ENCODE measurements at regions not wholly inside any gene's neighbourhood (a gene's known extent, or its start where the extent isn't known, plus 50 kb on each side); places are given as distances from the start of the nearest gene placed in this dataset.

GRCh38 chr13:109394311-109394988 is 391.9 kb downstream of the IRS2 start:
- intact Hi-C loops (cut with micrococcal nuclease), result no loop called here
- no peak for DNase-seq (ENCODE audit: low read depth, low spot score)
- H3K36me3 ChIP-seq (ENCODE audit: control insufficient read depth in 1 of 2, insufficient read depth in 2 of 2, low read length in 2 of 2), result no peaks in the 10 kb centered on the region
- H3K4me3 ChIP-seq (replicated peaks in 1 of 2; ENCODE audit: low read depth in 1 of 2, low read length in 2 of 2), result no peak overlapping the region
- H3K79me2 ChIP-seq (ENCODE audit: insufficient read depth, low read length), result no peaks in the 10 kb centered on the region
- TF ChIP-seq SP1 (IDR thresholded peaks at IDR 0.05; ENCODE audit: low read depth) (no peak), CBX3 (IDR thresholded peaks at IDR 0.05; ENCODE audit: low read depth) (no peak), ATF3 (IDR thresholded peaks at IDR 0.05) (no peak), EZH2phosphoT487 (IDR thresholded peaks at IDR 0.05; ENCODE audit: borderline replicate concordance) (no peak), ELF1 (IDR thresholded peaks at IDR 0.05; ENCODE audit: borderline replicate concordance, low read depth) (no peak), REST (IDR thresholded peaks at IDR 0.05; ENCODE audit: low read depth) (no peak), YY1 (IDR thresholded peaks at IDR 0.05; ENCODE audit: extremely low read depth, insufficient replicate concordance, low read depth, low read length) (no peak)
- H4K20me1 ChIP-seq (ENCODE audit: insufficient read depth), result no peaks in the 10 kb centered on the region
- no peaks in the 10 kb centered on the region for H3K9me3 ChIP-seq (ENCODE audit: control insufficient read depth in 1 of 2, insufficient read depth in 1 of 2, low read depth in 1 of 2, low read length in 2 of 2)
- CTCF ChIA-PET, result no interaction called here
- H3K4me2 ChIP-seq (ENCODE audit: low read length), result no peak overlapping the region
- H3K27me3 ChIP-seq (ENCODE audit: insufficient read depth, low read length), result no peaks in the 10 kb centered on the region
- no TSS peak for BruUV-seq (replicated peaks)
- POLR2A ChIA-PET, result no interaction called here
- no peak overlapping the region for H3K9ac ChIP-seq (ENCODE audit: low read length)
- RAD21 ChIA-PET (ENCODE audit: low non-redundant PET in 1 of 2, low total read pairs in 2 of 2, uncharacterized antibody in 2 of 2, unreplicated experiment in 2 of 2), result no interaction called here
- no peaks in the 10 kb centered on the region for H3K9me2 ChIP-seq (ENCODE audit: insufficient read depth)
- no peaks in the 10 kb centered on the region for H3K4me1 ChIP-seq (ENCODE audit: control insufficient read depth in 1 of 2, insufficient read depth in 2 of 2, low read length in 2 of 2)
- H2AFZ ChIP-seq (ENCODE audit: low read depth, low read length, poor library complexity, severe bottlenecking), result no peak overlapping the region
- no peak overlapping the region for H3K27ac ChIP-seq (ENCODE audit: low read depth, low read length)
- ATAC-seq, result no peak

All from HCT116 (cell line).